Peyer's patch (tissue), 4 donors: ENCODE measurements at regions not wholly inside any gene's neighbourhood (a gene's known extent, or its start where the extent isn't known, plus 50 kb on each side); places are given as distances from the start of the nearest gene placed in this dataset.
"Not testable (repeated sequence)": the region's sequence is repeated elsewhere in the genome, so short reads cannot be mapped to it uniquely, and the experiment has no call there.

Experiments
- DNase-seq, 3 donors: peaks; one replicate each; pipeline ENCODE4 v3.0.0-alpha.2; 2017 to 2019
- H3K27ac ChIP-seq, 4 donors: fragments of 200-600 bp; sonication (generic); one replicate each; pipeline ENCODE4 v1.5.1; 2016 to 2019
- H3K27me3 ChIP-seq, 2 donors: fragments of 200-600 bp; sonication (generic); one replicate each; pipeline ENCODE4 v1.5.1; 2019
- H3K36me3 ChIP-seq, 3 donors: fragments of 200-600 bp; sonication (generic); one replicate each; pipeline ENCODE4 v1.5.1; 2016 to 2019
- H3K4me1 ChIP-seq, 4 donors: fragments of 200-600 bp; sonication (generic); one replicate each; pipeline ENCODE4 v1.5.1; 2016 to 2019
- H3K4me3 ChIP-seq, 4 donors: fragments of 200-600 bp; sonication (generic); 1 replicate in 3 of 4; 2 replicates in 1 of 4; pipeline ENCODE4 v1.5.1; 2016 to 2019; ENCODE audit warnings: mild to moderate bottlenecking in 1 of 4
- H3K9me3 ChIP-seq, 4 donors: fragments of 200-600 bp; sonication (generic); one replicate each; pipeline ENCODE4 v1.5.1; 2016 to 2019; ENCODE audit warnings: mild to moderate bottlenecking in 1 of 4
- CTCF ChIP-seq, 6 experiments: fragments of 450-650 bp in 4 of 6; fragments of 200-600 bp in 2 of 6; sonication (generic) in 1 of 6; IDR thresholded peaks; one replicate each; pipeline ENCODE4 v1.5.1; 2017 to 2019; ENCODE audit warnings: antibody characterized with exemption in 6 of 6, mild to moderate bottlenecking in 3 of 6, moderate library complexity in 1 of 6
- POLR2A ChIP-seq, 2 donors: fragments of 450-650 bp; IDR thresholded peaks; one replicate each; pipeline ENCODE4 v1.5.1; 2017; ENCODE audit warnings: antibody characterized with exemption in 2 of 2, mild to moderate bottlenecking in 2 of 2, moderate library complexity in 2 of 2

DNA sequence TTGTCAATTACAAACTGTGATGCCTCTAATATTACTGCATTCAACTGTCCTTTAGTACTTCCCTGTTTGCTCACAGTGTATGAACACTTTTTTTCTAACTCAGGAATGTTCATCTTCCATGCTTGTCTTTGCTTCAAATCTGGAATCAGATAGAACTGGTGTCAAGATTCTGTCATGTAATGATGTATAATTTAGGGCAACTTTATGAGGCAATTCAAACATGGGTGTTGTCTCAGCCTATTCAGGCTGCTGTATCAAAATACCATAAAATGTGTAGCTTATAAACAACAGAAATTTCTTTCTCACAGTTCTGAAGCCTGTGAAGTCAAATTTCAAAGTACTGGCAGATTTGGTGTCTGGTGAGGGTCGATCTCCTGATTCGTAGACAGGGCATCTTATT, 1012.9 kb downstream of the RAB28 start:
- H3K27ac ChIP-seq, result no peak overlapping the region

DNA sequence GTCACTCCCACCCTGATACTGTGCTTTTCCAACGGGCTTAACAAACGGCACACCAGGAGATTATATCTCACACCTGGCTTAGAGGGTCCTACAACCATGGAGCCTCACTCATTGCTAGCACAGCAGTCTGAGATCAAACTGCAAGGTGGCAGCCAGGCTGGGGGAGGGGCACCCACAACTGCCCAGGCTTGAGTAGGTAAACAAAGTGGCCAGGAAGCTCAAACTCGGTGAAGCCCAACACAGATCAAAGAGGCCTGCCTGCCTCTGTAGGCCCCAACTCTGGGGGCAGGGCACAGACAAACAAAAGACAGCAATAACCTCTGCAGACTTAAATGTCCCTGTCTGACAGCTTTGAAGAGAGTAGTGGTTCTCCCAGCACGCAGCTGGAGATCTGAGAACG, 1022.6 kb downstream of the RAB28 start:
- H3K9me3 ChIP-seq, H3K4me3 ChIP-seq, H3K36me3 ChIP-seq, DNase-seq, H3K27ac ChIP-seq, H3K27me3 ChIP-seq, H3K4me1 ChIP-seq: not testable (repeated sequence)

More for the DNA sequence above, 1012.9 kb downstream of the RAB28 start:
- Histone ChIP-seq H3K36me3 (no peaks in the 10 kb centered on the region), H3K4me1 (no peaks in the 10 kb centered on the region), H3K27me3 (no peaks in the 10 kb centered on the region), H3K9me3 (no peaks in the 10 kb centered on the region), H3K4me3 (no peak overlapping the region)
- no peak for DNase-seq
- TF ChIP-seq CTCF (IDR thresholded peaks at IDR 0.05) (no peak), POLR2A (IDR thresholded peaks at IDR 0.05) (no peak)

DNA sequence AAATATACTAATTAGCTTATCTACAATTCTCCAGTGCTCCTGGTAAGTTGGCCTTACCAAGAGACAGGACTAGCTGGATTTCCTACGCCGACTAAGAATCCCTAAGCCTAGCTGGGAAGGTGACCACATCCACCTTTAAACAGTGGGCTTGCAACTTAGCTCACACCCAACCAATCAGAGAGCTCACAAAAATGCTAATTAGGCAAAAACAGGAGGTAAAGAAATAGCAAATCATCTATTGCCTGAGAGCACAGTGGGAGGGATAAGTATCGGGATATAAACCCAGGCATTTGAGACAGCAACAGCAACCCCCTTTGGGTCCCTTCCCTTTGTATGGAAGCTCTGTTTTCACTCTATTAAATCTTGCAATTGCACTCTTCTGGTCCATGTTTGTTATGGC, 1025.0 kb downstream of the RAB28 start:
- Histone ChIP-seq H3K36me3 (no peaks in the 10 kb centered on the region), H3K27me3 (no peaks in the 10 kb centered on the region), H3K9me3 (no peaks in the 10 kb centered on the region), H3K4me3 (no peak overlapping the region), H3K27ac (no peak overlapping the region), H3K4me1 (no peaks in the 10 kb centered on the region)
- DNase-seq, result no peak
- TF ChIP-seq CTCF (IDR thresholded peaks at IDR 0.05) (no peak), POLR2A (IDR thresholded peaks at IDR 0.05) (no peak)

DNA sequence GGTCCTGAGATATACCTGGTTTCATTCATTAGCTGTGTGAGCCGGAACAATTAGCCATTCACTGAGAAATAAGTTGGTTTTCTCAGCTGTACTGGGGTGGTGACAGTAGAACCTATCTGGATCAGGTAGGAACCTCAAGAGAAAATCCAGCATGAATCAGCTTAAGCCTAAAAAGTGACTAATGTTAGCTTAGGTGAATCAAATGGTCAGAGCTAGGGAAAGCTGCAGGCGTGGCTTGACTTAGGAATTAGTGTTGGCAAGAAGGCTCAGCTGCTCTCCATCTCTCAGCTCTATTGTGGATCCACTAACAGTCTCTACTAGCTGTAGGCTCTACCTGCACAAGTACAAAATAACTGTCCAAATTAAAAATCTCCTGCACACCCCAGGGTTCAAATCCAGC, 1025.5 kb downstream of the RAB28 start:
- no peaks in the 10 kb centered on the region for H3K27me3 ChIP-seq
- H3K27ac ChIP-seq, result no peak overlapping the region
- TF ChIP-seq POLR2A (IDR thresholded peaks at IDR 0.05), result no peak

DNA sequence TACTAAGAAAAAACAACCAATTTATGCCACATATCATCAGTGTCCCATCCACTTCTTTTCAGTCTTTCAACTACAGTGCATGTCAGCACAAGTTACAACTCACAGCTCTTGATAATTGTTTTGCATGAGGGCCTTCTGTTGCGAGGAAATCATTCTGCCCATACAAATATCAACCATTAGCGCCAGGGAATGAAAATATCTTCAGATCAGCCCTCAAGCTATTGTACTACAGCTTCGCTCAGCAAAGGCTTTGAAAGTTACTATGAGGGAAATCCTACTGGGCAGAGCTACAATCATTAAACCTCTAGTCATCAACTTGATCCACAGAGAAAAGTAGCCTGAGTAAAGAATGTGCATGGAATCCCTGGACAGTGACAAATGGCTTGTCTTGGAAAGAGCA, 1023.6 kb upstream of the HS3ST1 start:
- no peak for TF ChIP-seq CTCF (IDR thresholded peaks at IDR 0.05)
- no peak for TF ChIP-seq POLR2A (IDR thresholded peaks at IDR 0.05)
- Histone ChIP-seq H3K27me3 (no peaks in the 10 kb centered on the region), H3K27ac (no peak overlapping the region), H3K4me1 (no peaks in the 10 kb centered on the region), H3K36me3 (no peaks in the 10 kb centered on the region), H3K9me3 (no peaks in the 10 kb centered on the region), H3K4me3 (no peak overlapping the region)
- no peak for DNase-seq

More for the DNA sequence above, 1025.5 kb downstream of the RAB28 start:
- H3K4me3 ChIP-seq, result no peak overlapping the region
- H3K36me3 ChIP-seq, result no peaks in the 10 kb centered on the region
- no peak for DNase-seq
- H3K4me1 ChIP-seq, result no peaks in the 10 kb centered on the region
- H3K9me3 ChIP-seq, result no peaks in the 10 kb centered on the region

DNA sequence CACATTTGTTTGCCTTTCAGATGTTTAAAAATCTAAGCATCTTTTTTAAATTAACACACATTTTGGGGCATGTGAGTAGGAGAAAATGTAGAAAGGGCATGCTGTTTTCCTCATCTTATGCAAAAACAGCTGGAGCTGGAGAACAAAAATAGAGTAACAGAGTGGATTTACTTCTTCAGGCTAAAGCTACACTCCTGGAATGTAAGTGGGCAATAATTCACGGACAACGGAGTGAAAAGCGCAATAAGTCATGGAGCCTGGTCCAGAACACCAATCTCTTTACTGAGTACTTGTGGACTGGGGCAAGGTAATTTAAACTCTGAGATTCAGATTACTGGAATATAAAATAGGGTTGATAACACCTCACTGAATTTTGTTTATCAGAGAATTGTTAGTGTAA, 1018.8 kb upstream of the HS3ST1 start:
- no peak for TF ChIP-seq POLR2A (IDR thresholded peaks at IDR 0.05)
- no peak for TF ChIP-seq CTCF (IDR thresholded peaks at IDR 0.05)
- DNase-seq, result no peak
- H3K36me3 ChIP-seq, result no peaks in the 10 kb centered on the region
- H3K9me3 ChIP-seq, result no peaks in the 10 kb centered on the region
- H3K27me3 ChIP-seq, result no peaks in the 10 kb centered on the region
- no peak overlapping the region for H3K27ac ChIP-seq
- H3K4me3 ChIP-seq, result no peak overlapping the region
- no peaks in the 10 kb centered on the region for H3K4me1 ChIP-seq

GRCh38 chr4:12446657-12447185, 1018.0 kb upstream of the HS3ST1 start:
- Histone ChIP-seq H3K27me3 (no peaks in the 10 kb centered on the region), H3K9me3 (no peaks in the 10 kb centered on the region), H3K27ac (no peak overlapping the region), H3K4me3 (no peak overlapping the region), H3K36me3 (no peaks in the 10 kb centered on the region), H3K4me1 (no peaks in the 10 kb centered on the region)
- no peak for DNase-seq
- no peak for TF ChIP-seq CTCF (IDR thresholded peaks at IDR 0.05)
- TF ChIP-seq POLR2A (IDR thresholded peaks at IDR 0.05), result no peak
